Calu3 (cell line): ENCODE measurements at regions not wholly inside any gene's neighbourhood (a gene's known extent, or its start where the extent isn't known, plus 50 kb on each side); places are given as distances from the start of the nearest gene placed in this dataset.
"Not testable (repeated sequence)": the region's sequence is repeated elsewhere in the genome, so short reads cannot be mapped to it uniquely, and the experiment has no call there.

Experiments
- BruUV-seq: library from RNA; stranded (reverse); fragments of 400-500 nt; replicated peaks from 2 replicates; lab custom pipeline; 2021; lab: Mats Ljungman, UMichigan
- CTCF ChIA-PET: fragments of 300-600 bp; sonication (Branson Sonifier 250); formaldehyde crosslinking; loops from one replicate; lab custom pipeline; 2022; ENCODE audit warnings: antibody characterized with exemption; lab: Charles Lee
- DNase-seq: peaks from one replicate; pipeline ENCODE4 v3.0.0; 2022
- H3K27ac Mint-ChIP-seq: one replicate; pipeline ENCODE4 v1.8.0; 2022; ENCODE audit warnings: mixed read lengths; ENCODE audit not compliant: unreplicated experiment
- H3K27me3 Mint-ChIP-seq: one replicate; pipeline ENCODE4 v1.8.0; 2022; ENCODE audit warnings: mixed read lengths; ENCODE audit not compliant: unreplicated experiment
- H3K36me3 Mint-ChIP-seq: one replicate; pipeline ENCODE4 v1.8.0; 2022; ENCODE audit warnings: mild to moderate bottlenecking, moderate library complexity, mixed read lengths; ENCODE audit not compliant: insufficient read depth, unreplicated experiment
- H3K4me1 Mint-ChIP-seq: one replicate; pipeline ENCODE4 v1.8.0; 2022; ENCODE audit warnings: mild to moderate bottlenecking, low read depth, mixed read lengths; ENCODE audit not compliant: unreplicated experiment
- H3K4me3 Mint-ChIP-seq: one replicate; pipeline ENCODE4 v1.8.0; 2022; ENCODE audit warnings: mild to moderate bottlenecking, low read depth, moderate library complexity, mixed read lengths; ENCODE audit not compliant: unreplicated experiment
- H3K9me3 Mint-ChIP-seq: one replicate; pipeline ENCODE4 v1.8.0; 2022; ENCODE audit warnings: low read depth, mixed read lengths; ENCODE audit not compliant: unreplicated experiment
- intact Hi-C: fragments of 100-400 bp; cut with micrococcal nuclease; formaldehyde crosslinking; loops from one replicate; pipeline ENCODE4 v1.10.0; 2022; ENCODE audit not compliant: unreplicated experiment
- TF ChIP-seq, protein P1 (sequence below): fragments of 200-600 bp; IDR thresholded peaks from one replicate; pipeline ENCODE4 v1.8.0; 2022; ENCODE audit warnings: antibody characterized with exemption; ENCODE audit not compliant: unreplicated experiment

DNA sequence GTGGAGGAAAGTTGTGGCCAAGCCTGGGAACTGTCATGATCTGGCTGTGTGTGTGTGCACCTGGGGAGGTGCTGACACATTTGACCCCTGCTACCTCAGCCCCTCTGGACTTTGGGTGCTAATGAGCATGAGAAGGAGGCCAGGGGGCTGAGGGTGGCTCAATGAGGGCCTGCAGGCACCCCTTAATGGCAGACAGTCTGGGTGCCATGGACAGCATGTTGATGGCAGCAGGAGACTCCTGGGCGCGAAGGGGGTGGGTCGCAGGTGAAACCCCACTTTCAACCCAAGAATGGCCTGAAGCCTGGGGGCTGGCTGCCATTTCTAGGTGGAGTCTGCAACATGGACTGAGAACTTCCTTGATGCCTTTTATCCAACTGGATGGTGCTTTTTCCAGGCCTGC lies 216.4 kb upstream of the TRPC4 start:
- intact Hi-C loops: no loop called here
- CTCF ChIA-PET: no interaction called here
- no peak overlapping the region for H3K4me3 Mint-ChIP-seq
- TF ChIP-seq, protein P1, sequence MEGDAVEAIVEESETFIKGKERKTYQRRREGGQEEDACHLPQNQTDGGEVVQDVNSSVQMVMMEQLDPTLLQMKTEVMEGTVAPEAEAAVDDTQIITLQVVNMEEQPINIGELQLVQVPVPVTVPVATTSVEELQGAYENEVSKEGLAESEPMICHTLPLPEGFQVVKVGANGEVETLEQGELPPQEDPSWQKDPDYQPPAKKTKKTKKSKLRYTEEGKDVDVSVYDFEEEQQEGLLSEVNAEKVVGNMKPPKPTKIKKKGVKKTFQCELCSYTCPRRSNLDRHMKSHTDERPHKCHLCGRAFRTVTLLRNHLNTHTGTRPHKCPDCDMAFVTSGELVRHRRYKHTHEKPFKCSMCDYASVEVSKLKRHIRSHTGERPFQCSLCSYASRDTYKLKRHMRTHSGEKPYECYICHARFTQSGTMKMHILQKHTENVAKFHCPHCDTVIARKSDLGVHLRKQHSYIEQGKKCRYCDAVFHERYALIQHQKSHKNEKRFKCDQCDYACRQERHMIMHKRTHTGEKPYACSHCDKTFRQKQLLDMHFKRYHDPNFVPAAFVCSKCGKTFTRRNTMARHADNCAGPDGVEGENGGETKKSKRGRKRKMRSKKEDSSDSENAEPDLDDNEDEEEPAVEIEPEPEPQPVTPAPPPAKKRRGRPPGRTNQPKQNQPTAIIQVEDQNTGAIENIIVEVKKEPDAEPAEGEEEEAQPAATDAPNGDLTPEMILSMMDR: no peak
- H3K4me1 Mint-ChIP-seq: no peaks in the 10 kb centered on the region
- no peak for DNase-seq
- H3K27ac Mint-ChIP-seq: no peak overlapping the region
- no peaks in the 10 kb centered on the region for H3K36me3 Mint-ChIP-seq
- H3K27me3 Mint-ChIP-seq: no peaks in the 10 kb centered on the region
- H3K9me3 Mint-ChIP-seq: no peaks in the 10 kb centered on the region
- BruUV-seq: no TSS peak

- H3K4me3 Mint-ChIP-seq: no peak overlapping the region
- BruUV-seq: no TSS peak
- no peaks in the 10 kb centered on the region for H3K9me3 Mint-ChIP-seq
- H3K27ac Mint-ChIP-seq: no peak overlapping the region
- CTCF ChIA-PET: no interaction called here
- intact Hi-C loops: no loop called here
- no peaks in the 10 kb centered on the region for H3K36me3 Mint-ChIP-seq
- H3K4me1 Mint-ChIP-seq: no peaks in the 10 kb centered on the region
- TF ChIP-seq, protein P1: no peak
- H3K27me3 Mint-ChIP-seq: no peaks in the 10 kb centered on the region
- no peak for DNase-seq
Measured at GRCh38 chr13:38073931-38074330, 204.4 kb upstream of the TRPC4 start.

DNA sequence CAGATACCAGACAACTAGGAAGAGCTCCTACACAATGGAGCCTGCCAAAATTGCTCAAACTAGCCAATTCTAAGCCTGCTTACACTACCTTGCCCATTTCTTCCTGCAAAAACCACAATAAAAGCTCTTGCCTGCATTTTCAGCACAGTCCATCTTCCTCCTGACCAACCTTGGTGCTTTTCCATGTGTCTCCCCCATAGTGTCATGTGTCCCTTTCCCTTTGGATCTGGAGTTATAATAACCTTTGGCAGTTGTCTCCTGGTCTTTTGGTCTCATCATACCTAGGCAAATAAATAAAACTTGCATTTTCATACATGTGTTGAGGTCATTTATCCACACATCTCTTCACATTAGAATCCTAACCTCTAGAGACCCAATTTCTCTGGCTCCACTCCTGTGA lies 203.1 kb upstream of the TRPC4 start:
- no TSS peak for BruUV-seq
- H3K4me3 Mint-ChIP-seq: no peak overlapping the region
- no peaks in the 10 kb centered on the region for H3K9me3 Mint-ChIP-seq
- CTCF ChIA-PET: no interaction called here
- intact Hi-C loops: no loop called here
- no peak overlapping the region for H3K27ac Mint-ChIP-seq
- no peaks in the 10 kb centered on the region for H3K4me1 Mint-ChIP-seq
- no peaks in the 10 kb centered on the region for H3K36me3 Mint-ChIP-seq
- TF ChIP-seq, protein P1: no peak
- no peak for DNase-seq
- H3K27me3 Mint-ChIP-seq: no peaks in the 10 kb centered on the region

DNA sequence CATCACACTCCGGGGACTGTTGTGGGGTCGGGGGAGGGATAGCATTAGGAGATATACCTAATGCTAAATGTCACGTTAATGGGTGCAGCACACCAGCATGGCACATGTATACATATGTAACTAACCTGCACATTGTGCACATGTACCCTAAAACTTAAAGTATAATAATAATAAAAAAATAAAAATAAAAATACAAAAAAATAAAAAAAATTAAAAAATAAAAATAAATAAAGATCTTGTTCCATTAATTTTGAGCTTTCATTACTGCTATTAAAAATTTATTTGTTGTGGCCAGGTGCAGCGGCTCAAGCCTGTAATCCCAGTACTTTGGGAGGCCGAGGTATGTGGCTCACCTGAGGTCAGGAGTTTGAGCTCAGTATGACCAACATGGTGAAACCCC lies 201.8 kb upstream of the TRPC4 start:
- intact Hi-C loops, CTCF ChIA-PET, DNase-seq, BruUV-seq, H3K9me3 Mint-ChIP-seq, H3K4me3 Mint-ChIP-seq, H3K27ac Mint-ChIP-seq, H3K27me3 Mint-ChIP-seq, H3K4me1 Mint-ChIP-seq, H3K36me3 Mint-ChIP-seq: not testable (repeated sequence)

- CTCF ChIA-PET: interaction anchor here (0.5 kb wide), 1 partner anchor 460 kb away, joined by 3 read pairs; no protein-coding TSS in a partner anchor
- H3K27ac Mint-ChIP-seq: no peak overlapping the region
- H3K4me1 Mint-ChIP-seq: no peaks in the 10 kb centered on the region
- H3K36me3 Mint-ChIP-seq: no peaks in the 10 kb centered on the region
- H3K4me3 Mint-ChIP-seq: no peak overlapping the region
- TF ChIP-seq, protein P1: no peak
- intact Hi-C loops: no loop called here
- H3K9me3 Mint-ChIP-seq: no peaks in the 10 kb centered on the region
- H3K27me3 Mint-ChIP-seq: no peaks in the 10 kb centered on the region
- DNase-seq: no peak
- BruUV-seq: no TSS peak
Measured at GRCh38 chr13:38053896-38054295, 184.3 kb upstream of the TRPC4 start.
